GM12865 (cell line): ENCODE measurements at regions not wholly inside any gene's neighbourhood (a gene's known extent, or its start where the extent isn't known, plus 50 kb on each side); places are given as distances from the start of the nearest gene placed in this dataset.

Source experiments
- DNase-seq: peaks from one replicate; pipeline ENCODE4 v3.0.0; 2010; ENCODE audit warnings: low read depth
- H3K4me3 ChIP-seq: 2 replicates; pipeline ENCODE4 v1.5.1; 2011; ENCODE audit warnings: mild to moderate bottlenecking, low read depth, low read length, control low read depth
- TF ChIP-seq, protein P1 (sequence below): IDR thresholded peaks from 2 replicates; pipeline ENCODE4 v1.5.1; 2011; ENCODE audit warnings: low read length, control low read depth, low read depth, inconsistent platforms; ENCODE audit not compliant: insufficient read depth; ENCODE audit errors: missing control alignments

DNA sequence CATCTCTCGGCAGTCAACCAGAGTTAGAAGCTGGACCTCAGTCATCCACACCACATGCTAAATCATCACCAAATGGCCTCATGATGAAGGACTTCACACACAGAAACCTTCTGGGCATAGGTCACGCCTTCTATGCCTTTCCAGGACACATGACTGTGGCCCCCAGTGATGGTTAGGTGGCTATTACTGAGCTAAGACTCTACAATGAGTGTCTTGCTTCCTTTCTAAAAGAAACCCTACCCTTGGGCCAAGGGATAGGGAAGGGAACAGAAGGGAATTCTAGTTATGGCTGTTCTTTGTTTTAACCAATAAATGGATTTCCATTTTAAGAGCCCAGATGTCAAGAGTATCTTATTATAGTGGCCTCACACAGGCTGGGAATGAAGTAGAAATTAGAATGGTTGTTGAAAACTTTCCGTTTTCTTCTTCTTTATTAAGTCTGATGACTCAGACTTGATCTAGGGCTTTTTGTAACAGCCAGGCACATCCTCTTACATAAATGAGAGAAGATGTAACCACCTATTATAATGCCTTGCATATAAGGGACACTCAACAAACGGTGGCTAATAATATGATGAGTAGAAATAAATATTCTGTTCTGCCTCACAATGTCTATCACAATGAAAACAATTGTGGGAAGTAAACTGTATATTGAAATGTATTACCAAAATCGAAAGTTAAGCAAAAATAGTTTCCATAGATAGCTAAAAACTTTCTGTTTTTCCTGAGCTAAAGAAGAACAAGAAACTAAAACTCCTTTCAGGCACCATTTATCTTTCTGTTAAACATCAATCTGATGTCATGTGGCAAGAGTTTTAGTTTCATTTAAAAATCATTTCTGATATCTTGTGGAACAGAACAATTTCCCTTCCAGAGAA is 62.5 kb upstream of the TOMM7 start:
- peak overlapping the region; percentile 29 for H3K4me3 ChIP-seq
- peak; percentile 61 for DNase-seq

DNA sequence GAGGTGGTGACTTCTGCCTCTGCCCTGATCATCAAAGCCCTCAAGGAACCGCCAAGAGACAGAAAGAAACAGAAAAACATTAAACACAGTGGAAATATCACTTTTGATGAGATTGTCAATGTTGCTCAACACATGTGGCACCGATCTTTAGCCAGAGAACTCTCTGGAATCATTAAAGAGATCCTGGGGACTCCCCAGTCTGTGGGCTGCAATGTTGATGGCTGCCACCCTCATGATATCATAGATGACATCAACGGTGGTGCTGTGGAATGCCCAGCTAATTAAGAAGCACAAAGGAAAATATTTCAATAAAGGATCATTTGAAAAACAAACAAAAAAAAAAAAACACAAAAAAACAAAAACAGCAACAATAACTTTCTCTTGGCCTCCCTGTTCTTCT is 59.5 kb upstream of the TOMM7 start:
- H3K4me3 ChIP-seq, result no peak overlapping the region
- TF ChIP-seq, protein P1, sequence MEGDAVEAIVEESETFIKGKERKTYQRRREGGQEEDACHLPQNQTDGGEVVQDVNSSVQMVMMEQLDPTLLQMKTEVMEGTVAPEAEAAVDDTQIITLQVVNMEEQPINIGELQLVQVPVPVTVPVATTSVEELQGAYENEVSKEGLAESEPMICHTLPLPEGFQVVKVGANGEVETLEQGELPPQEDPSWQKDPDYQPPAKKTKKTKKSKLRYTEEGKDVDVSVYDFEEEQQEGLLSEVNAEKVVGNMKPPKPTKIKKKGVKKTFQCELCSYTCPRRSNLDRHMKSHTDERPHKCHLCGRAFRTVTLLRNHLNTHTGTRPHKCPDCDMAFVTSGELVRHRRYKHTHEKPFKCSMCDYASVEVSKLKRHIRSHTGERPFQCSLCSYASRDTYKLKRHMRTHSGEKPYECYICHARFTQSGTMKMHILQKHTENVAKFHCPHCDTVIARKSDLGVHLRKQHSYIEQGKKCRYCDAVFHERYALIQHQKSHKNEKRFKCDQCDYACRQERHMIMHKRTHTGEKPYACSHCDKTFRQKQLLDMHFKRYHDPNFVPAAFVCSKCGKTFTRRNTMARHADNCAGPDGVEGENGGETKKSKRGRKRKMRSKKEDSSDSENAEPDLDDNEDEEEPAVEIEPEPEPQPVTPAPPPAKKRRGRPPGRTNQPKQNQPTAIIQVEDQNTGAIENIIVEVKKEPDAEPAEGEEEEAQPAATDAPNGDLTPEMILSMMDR, result no peak
- DNase-seq, result no peak

More for the DNA sequence above, 62.5 kb upstream of the TOMM7 start:
- TF ChIP-seq, protein P1, result no peak

DNA sequence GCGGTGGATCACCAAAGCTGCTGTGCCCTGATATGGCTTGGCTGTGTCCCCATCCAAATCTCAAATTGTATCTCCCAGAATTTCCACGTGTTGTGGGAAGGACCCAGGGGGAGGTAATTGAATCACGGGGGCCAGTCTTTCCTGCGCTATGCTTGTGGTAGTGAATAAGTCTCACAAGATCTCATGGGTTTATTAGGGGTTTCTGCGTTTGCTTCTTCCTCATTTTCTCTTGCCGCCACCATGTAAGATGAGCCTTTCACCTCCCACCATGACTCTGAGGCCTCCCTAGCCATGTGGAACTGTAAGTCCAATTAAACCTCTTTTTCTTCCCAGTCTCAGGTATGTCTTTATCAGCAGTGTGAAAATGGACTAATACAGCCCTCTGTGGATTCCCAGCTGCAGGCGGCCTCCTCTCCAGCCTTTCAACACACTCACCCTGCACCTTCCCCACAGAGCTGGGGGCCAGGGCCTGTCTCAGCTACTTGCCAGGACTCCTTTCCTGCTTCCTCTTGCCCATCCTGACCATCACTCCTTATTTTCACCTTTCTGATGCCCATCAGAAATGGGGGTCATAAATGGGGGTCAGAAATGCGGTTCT is 57.2 kb upstream of the TOMM7 start:
- H3K4me3 ChIP-seq, result no peak overlapping the region
- no peak for DNase-seq
- TF ChIP-seq, protein P1, result no peak

DNA sequence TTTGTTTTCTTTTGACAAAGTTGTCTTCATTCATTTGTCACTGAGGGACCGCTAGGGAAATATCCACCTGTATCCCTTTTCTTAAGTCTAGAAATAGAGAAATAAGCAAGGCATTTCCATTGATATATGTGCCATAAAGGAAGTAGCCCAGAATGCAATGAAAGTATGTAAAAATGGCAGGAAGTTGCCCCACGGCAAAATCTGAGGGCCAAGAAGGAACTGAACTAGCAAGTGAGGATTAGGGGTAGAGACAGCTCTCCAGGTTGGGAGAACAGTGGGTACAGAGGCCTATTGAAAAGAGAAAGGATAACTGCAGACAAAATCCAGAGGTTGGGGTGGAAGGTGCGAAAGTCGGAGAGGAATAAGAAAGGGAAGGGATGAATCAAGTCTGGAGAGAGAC is 56.6 kb upstream of the TOMM7 start:
- TF ChIP-seq, protein P1, result no peak
- H3K4me3 ChIP-seq, result no peak overlapping the region
- DNase-seq, result no peak

DNA sequence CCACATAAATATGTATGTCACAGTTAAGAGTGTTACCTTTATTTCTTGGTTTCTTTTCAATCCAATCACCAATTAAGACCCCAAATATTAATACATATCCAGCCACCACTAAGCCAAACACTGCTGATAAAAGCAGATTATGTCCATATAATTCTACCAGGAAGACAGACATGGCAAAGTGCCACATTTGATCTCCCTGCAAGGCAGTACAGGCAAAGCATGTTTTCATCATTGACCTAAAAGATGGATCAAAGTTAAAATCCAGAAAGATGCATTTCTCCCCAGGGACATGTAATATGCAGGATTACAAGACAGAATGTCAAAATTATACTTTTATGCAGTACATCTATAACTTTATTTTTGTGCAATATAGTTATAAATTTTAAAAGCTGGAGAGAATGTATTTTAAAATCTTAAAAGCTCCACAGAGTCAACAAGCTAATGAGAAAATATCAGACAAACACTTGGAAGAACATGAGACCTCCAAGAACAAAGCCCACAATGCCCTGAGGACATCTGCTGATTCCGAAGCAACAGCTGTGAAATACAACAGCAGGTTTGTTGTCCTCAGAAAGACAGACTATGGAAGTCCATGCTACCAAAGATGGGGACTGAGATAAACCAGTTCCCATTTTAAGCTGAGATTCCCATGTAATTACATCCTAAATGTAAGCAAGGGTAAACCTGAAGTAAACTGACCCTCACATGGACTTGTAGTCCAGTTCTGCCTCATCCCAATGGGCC is 54.5 kb upstream of the TOMM7 start:
- no peak overlapping the region for H3K4me3 ChIP-seq
- TF ChIP-seq, protein P1, result no peak
- DNase-seq, result no peak

DNA sequence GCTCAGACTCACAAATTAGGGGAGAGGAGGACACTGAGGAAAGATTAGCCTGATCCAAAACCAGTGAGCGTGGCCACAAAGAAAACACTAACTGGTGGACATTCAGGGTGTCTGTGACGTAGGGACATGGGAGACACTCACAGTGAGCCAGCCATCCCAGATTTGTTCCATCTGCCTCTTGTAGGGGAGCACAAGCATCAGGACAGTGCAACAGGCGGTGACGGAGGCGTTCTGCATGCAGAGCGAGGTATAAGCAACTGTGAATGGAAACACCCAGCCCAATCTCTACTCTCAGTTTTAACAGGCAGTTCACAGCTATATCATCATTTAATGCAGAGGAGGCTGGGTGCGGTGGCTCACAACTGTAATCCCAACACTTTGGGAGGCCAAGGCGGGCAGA is 52.8 kb upstream of the TOMM7 start:
- H3K4me3 ChIP-seq, result no peak overlapping the region
- DNase-seq, result no peak
- TF ChIP-seq, protein P1, result no peak
